Esophagus mucosa (tissue), 1 donor: ENCODE measurements at regions not wholly inside any gene's neighbourhood (a gene's known extent, or its start where the extent isn't known, plus 50 kb on each side); places are given as distances from the start of the nearest gene placed in this dataset.

ENCODE experiments used
- ATAC-seq: fragments of 200-7000 bp; cut with Tn5 transposase; one replicate; pipeline ENCODE4 v1.9.1; 2020
- donor health status: DM: yes; HTN: yes; CAD: no.

GRCh38 chr4:8710946-8711345 is 118.4 kb downstream of the CPZ start:
- no peak for ATAC-seq

- no peak for ATAC-seq
Measured at GRCh38 chr4:8710416-8710815, 117.9 kb downstream of the CPZ start.

- ATAC-seq, result no peak
Measured at GRCh38 chr4:8709729-8710360, 117.3 kb downstream of the CPZ start.

- ATAC-seq, result no peak
Measured at GRCh38 chr4:8709050-8709728, 116.6 kb downstream of the CPZ start.

GRCh38 chr4:8708401-8709021 is 115.9 kb downstream of the CPZ start:
- no peak for ATAC-seq

GRCh38 chr4:8707045-8707781 is 114.6 kb downstream of the CPZ start:
- ATAC-seq, result no peak

- no peak for ATAC-seq
Measured at GRCh38 chr4:8706216-8707044, 113.9 kb downstream of the CPZ start.

GRCh38 chr4:8705161-8706145 is 112.9 kb downstream of the CPZ start:
- no peak for ATAC-seq

- no peak for ATAC-seq
Measured at GRCh38 chr4:8704632-8705031, 112.1 kb downstream of the CPZ start.

- ATAC-seq, result no peak
Measured at GRCh38 chr4:8703857-8704495, 111.4 kb downstream of the CPZ start.

GRCh38 chr4:8703401-8703696 is 110.8 kb downstream of the CPZ start:
- ATAC-seq, result no peak

- ATAC-seq, result no peak
Measured at GRCh38 chr4:8702516-8703400, 110.2 kb downstream of the CPZ start.

GRCh38 chr4:8702020-8702495 is 109.5 kb downstream of the CPZ start:
- no peak for ATAC-seq

- ATAC-seq, result no peak
Measured at GRCh38 chr4:8701126-8702019, 108.8 kb downstream of the CPZ start.

- no peak for ATAC-seq
Measured at GRCh38 chr4:8700531-8700930, 108.0 kb downstream of the CPZ start.

- ATAC-seq, result no peak
Measured at GRCh38 chr4:8699479-8700145, 107.0 kb downstream of the CPZ start.

GRCh38 chr4:8699063-8699385 is 106.5 kb downstream of the CPZ start:
- ATAC-seq, result no peak
